ENCODE measurements at regions not wholly inside any gene's neighbourhood (a gene's known extent, or its start where the extent isn't known, plus 50 kb on each side); places are given as distances from the start of the nearest gene placed in this dataset.

- TF ChIP-seq OSR1 (CRISPR knock-in tag; IDR thresholded peaks at IDR 0.05): no peak
- no peak for TF ChIP-seq ESRRG (CRISPR knock-in tag; IDR thresholded peaks at IDR 0.05)
- TF ChIP-seq ZNF8 (CRISPR knock-in tag; IDR thresholded peaks at IDR 0.05): no peak
- no peak for TF ChIP-seq ISL1 (CRISPR knock-in tag; IDR thresholded peaks at IDR 0.05)
- TF ChIP-seq TCF4 (CRISPR knock-in tag; IDR thresholded peaks at IDR 0.05; ENCODE audit: borderline replicate concordance): no peak
- TF ChIP-seq ZFP30 (CRISPR knock-in tag; IDR thresholded peaks at IDR 0.05): no peak
- ATAC-seq: no peak; the same call in 2 of the 3 replicates
These were observed 603.3 kb upstream of the TBL1XR1 start for GRCh38 chr3:177800561-177800960.

- ATAC-seq: peak; percentile 89
- no peak for TF ChIP-seq CREB5 (CRISPR knock-in tag; IDR thresholded peaks at IDR 0.05; ENCODE audit: low read depth)
- no peak for TF ChIP-seq TOX (CRISPR knock-in tag; IDR thresholded peaks at IDR 0.05; ENCODE audit: borderline replicate concordance)
- no peak for TF ChIP-seq ARNTL (CRISPR knock-in tag; IDR thresholded peaks at IDR 0.05; ENCODE audit: borderline replicate concordance, low read depth)
- no peak for TF ChIP-seq RARB (CRISPR knock-in tag; IDR thresholded peaks at IDR 0.05)
- no peak for TF ChIP-seq SNAI2 (CRISPR knock-in tag; IDR thresholded peaks at IDR 0.05)
- no peak for TF ChIP-seq GLIS3 (CRISPR knock-in tag; IDR thresholded peaks at IDR 0.05)
- TF ChIP-seq ZFP30 (CRISPR knock-in tag; IDR thresholded peaks at IDR 0.05): no peak
- no peak for TF ChIP-seq ZNF565 (CRISPR knock-in tag; conservative IDR thresholded peaks at IDR 0.05; ENCODE audit: low read depth)
- TF ChIP-seq ZNF8 (CRISPR knock-in tag; IDR thresholded peaks at IDR 0.05): no peak
- TF ChIP-seq TSHZ2 (CRISPR knock-in tag; IDR thresholded peaks at IDR 0.05): no peak
- no peak for TF ChIP-seq CSRNP3 (CRISPR knock-in tag; IDR thresholded peaks at IDR 0.05)
- no peak for TF ChIP-seq POU6F1 (CRISPR knock-in tag; IDR thresholded peaks at IDR 0.05; ENCODE audit: borderline replicate concordance, low read depth)
- TF ChIP-seq BACH2 (CRISPR knock-in tag; IDR thresholded peaks at IDR 0.05; ENCODE audit: borderline replicate concordance): no peak
- no peak for TF ChIP-seq ZC3H10 (CRISPR knock-in tag; IDR thresholded peaks at IDR 0.05)
- TF ChIP-seq ZNF70 (CRISPR knock-in tag; IDR thresholded peaks at IDR 0.05): no peak
- no peak for TF ChIP-seq OSR1 (CRISPR knock-in tag; IDR thresholded peaks at IDR 0.05)
- no peak for TF ChIP-seq ZFP3 (CRISPR knock-in tag; IDR thresholded peaks at IDR 0.05)
These were observed 605.0 kb upstream of the TBL1XR1 start for GRCh38 chr3:177802151-177802900.

GRCh38 chr3:177803500-177803899 lies 606.2 kb upstream of the TBL1XR1 start:
- ATAC-seq: no peak
- TF ChIP-seq CREB5 (CRISPR knock-in tag; IDR thresholded peaks at IDR 0.05; ENCODE audit: low read depth): no peak
- TF ChIP-seq POU6F1 (CRISPR knock-in tag; IDR thresholded peaks at IDR 0.05; ENCODE audit: borderline replicate concordance, low read depth): no peak
- no peak for TF ChIP-seq PATZ1 (CRISPR knock-in tag; IDR thresholded peaks at IDR 0.05; ENCODE audit: borderline replicate concordance)
- no peak for TF ChIP-seq ZNF70 (CRISPR knock-in tag; IDR thresholded peaks at IDR 0.05)
- no peak for TF ChIP-seq OSR1 (CRISPR knock-in tag; IDR thresholded peaks at IDR 0.05)
- no peak for TF ChIP-seq PPARA (CRISPR knock-in tag; IDR thresholded peaks at IDR 0.05; ENCODE audit: borderline replicate concordance)
- TF ChIP-seq TCF4 (CRISPR knock-in tag; IDR thresholded peaks at IDR 0.05; ENCODE audit: borderline replicate concordance): no peak
- no peak for TF ChIP-seq GLIS3 (CRISPR knock-in tag; IDR thresholded peaks at IDR 0.05)
- TF ChIP-seq CSDC2 (CRISPR knock-in tag; IDR thresholded peaks at IDR 0.05): no peak
- TF ChIP-seq ZFP30 (CRISPR knock-in tag; IDR thresholded peaks at IDR 0.05): no peak
- TF ChIP-seq SNAI2 (CRISPR knock-in tag; IDR thresholded peaks at IDR 0.05): no peak

Measured in SK-N-SH treated with all-trans-retinoic acid at 6 μM for 48 hours (cell line).